ENCODE measurements at regions not wholly inside any gene's neighbourhood (a gene's known extent, or its start where the extent isn't known, plus 50 kb on each side); places are given as distances from the start of the nearest gene placed in this dataset.

DNA sequence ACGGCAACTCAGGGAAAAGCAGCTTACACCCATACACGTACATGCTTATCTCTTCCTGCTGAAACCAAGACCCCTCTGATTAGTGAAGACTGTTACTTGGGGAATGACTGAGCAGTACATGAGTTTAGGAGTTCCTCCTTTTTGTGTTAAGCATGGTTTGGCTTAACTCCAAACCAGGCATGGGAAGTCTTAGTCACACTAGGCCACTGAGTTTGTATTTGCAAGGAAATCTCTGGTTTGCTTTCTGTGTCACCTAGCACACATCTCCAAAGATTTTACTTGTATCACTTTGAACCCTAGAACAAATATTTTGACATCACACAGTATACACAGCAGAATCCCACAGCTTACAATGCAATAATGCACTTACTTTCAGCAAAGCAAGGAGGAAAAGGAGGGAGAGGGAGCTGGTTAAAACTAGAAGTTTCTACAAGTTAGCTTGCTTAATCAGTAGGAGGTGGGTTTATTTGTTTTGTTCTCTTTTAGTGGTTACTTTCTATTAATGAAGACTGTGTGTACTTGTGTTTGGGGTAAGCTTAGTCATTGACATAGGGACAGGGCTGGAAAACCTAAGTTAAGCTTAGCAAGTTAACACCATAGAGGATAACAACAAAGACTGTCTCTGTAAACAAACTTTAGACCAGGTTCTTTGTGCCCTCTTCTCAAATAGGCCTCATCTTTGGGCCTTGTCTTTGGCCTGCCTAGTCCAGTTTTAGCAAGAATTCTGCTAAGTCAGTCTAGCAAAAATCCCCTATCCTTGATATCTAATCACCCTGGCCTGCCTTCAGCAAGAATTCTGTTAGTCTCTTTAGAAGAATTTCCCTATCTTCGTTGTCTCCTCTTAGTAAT, 219.4 kb downstream of the MREG start (continued):
- TF ChIP-seq, protein P1, sequence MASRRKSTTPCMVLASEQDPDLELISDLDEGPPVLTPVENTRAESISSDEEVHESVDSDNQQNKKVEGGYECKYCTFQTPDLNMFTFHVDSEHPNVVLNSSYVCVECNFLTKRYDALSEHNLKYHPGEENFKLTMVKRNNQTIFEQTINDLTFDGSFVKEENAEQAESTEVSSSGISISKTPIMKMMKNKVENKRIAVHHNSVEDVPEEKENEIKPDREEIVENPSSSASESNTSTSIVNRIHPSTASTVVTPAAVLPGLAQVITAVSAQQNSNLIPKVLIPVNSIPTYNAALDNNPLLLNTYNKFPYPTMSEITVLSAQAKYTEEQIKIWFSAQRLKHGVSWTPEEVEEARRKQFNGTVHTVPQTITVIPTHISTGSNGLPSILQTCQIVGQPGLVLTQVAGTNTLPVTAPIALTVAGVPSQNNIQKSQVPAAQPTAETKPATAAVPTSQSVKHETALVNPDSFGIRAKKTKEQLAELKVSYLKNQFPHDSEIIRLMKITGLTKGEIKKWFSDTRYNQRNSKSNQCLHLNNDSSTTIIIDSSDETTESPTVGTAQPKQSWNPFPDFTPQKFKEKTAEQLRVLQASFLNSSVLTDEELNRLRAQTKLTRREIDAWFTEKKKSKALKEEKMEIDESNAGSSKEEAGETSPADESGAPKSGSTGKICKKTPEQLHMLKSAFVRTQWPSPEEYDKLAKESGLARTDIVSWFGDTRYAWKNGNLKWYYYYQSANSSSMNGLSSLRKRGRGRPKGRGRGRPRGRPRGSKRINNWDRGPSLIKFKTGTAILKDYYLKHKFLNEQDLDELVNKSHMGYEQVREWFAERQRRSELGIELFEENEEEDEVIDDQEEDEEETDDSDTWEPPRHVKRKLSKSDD (conservative IDR thresholded peaks at IDR 0.05; ENCODE audit: low read length), result no peak
- TF ChIP-seq FOXA3 (CRISPR knock-in tag; conservative IDR thresholded peaks at IDR 0.05 in 1 of 2, IDR thresholded peaks at IDR 0.05 in 1 of 2) (no peak), HNRNPH1 (optimal IDR thresholded peaks at IDR 0.05; ENCODE audit: low read depth, low read length) (no peak), ZNF316 (IDR thresholded peaks at IDR 0.05) (peak; percentile 74), CBFB (CRISPR knock-in tag; IDR thresholded peaks at IDR 0.05) (no peak), MYC (IDR thresholded peaks at IDR 0.05; ENCODE audit: low read depth, low read length) (peak; percentile 83), MYC (CRISPR knock-in tag; IDR thresholded peaks at IDR 0.05; ENCODE audit: borderline replicate concordance, low read depth) (no peak), ZNF583 (CRISPR knock-in tag; IDR thresholded peaks at IDR 0.05) (no peak), RHOXF2B (CRISPR knock-in tag; conservative IDR thresholded peaks at IDR 0.05) (no peak), JUND (IDR thresholded peaks at IDR 0.05; ENCODE audit: borderline replicate concordance, low read depth, low read length) (peak; percentile 88), JUND (tag; IDR thresholded peaks at IDR 0.05; ENCODE audit: borderline replicate concordance, low read depth, low read length) (peak; percentile 93; the same call in 2 of the 3 replicates), KAT2B (IDR thresholded peaks at IDR 0.05; ENCODE audit: low read depth, low read length) (no peak), EZH2 (IDR thresholded peaks at IDR 0.05; ENCODE audit: borderline replicate concordance, low read depth, low read length) (no peak), NR2F6 (CRISPR knock-in tag; IDR thresholded peaks at IDR 0.05) (no peak), NBN (IDR thresholded peaks at IDR 0.05; ENCODE audit: low read depth) (no peak), GTF2F1 (IDR thresholded peaks at IDR 0.05; ENCODE audit: low read depth, low read length) (no peak), SIX5 (IDR thresholded peaks at IDR 0.05; ENCODE audit: borderline replicate concordance in 1 of 2, insufficient read depth in 1 of 2, low read depth in 1 of 2, low read length in 2 of 2) (no peak), TOE1 (IDR thresholded peaks at IDR 0.05; ENCODE audit: borderline replicate concordance) (no peak), TOE1 (CRISPR knock-in tag; IDR thresholded peaks at IDR 0.05; ENCODE audit: borderline replicate concordance, low read depth) (no peak)
- TF ChIP-seq, protein P2, sequence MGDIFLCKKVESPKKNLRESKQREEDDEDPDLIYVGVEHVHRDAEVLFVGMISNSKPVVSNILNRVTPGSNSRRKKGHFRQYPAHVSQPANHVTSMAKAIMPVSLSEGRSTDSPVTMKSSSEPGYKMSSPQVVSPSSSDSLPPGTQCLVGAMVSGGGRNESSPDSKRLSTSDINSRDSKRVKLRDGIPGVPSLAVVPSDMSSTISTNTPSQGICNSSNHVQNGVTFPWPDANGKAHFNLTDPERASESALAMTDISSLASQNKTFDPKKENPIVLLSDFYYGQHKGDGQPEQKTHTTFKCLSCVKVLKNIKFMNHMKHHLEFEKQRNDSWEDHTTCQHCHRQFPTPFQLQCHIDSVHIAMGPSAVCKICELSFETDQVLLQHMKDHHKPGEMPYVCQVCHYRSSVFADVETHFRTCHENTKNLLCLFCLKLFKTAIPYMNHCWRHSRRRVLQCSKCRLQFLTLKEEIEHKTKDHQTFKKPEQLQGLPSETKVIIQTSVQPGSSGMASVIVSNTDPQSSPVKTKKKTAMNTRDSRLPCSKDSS (IDR thresholded peaks at IDR 0.05; ENCODE audit: low read depth, partially characterized antibody), result no peak
- TF ChIP-seq, protein P3, sequence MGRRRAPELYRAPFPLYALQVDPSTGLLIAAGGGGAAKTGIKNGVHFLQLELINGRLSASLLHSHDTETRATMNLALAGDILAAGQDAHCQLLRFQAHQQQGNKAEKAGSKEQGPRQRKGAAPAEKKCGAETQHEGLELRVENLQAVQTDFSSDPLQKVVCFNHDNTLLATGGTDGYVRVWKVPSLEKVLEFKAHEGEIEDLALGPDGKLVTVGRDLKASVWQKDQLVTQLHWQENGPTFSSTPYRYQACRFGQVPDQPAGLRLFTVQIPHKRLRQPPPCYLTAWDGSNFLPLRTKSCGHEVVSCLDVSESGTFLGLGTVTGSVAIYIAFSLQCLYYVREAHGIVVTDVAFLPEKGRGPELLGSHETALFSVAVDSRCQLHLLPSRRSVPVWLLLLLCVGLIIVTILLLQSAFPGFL (CRISPR knock-in tag; IDR thresholded peaks at IDR 0.05), result no peak
- TF ChIP-seq, protein P4, sequence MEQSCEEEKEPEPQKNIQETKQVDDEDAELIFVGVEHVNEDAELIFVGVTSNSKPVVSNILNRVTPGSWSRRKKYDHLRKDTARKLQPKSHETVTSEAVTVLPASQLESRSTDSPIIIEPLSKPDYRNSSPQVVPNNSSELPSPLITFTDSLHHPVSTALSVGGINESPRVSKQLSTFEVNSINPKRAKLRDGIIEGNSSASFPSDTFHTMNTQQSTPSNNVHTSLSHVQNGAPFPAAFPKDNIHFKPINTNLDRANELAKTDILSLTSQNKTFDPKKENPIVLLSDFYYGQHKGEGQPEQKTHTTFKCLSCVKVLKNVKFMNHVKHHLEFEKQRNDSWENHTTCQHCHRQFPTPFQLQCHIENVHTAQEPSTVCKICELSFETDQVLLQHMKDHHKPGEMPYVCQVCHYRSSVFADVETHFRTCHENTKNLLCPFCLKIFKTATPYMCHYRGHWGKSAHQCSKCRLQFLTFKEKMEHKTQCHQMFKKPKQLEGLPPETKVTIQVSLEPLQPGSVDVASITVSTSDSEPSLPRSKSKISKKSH (CRISPR knock-in tag; IDR thresholded peaks at IDR 0.05), result no peak
